Right ventricle myocardium inferior (tissue), 1 donor: ENCODE measurements at regions not wholly inside any gene's neighbourhood (a gene's known extent, or its start where the extent isn't known, plus 50 kb on each side); places are given as distances from the start of the nearest gene placed in this dataset.

Experiments
- ATAC-seq: fragments of 200-7000 bp; cut with Tn5 transposase; one replicate; pipeline ENCODE4 v1.9.1; 2020; ENCODE audit warnings: mild to moderate bottlenecking, moderate library complexity
- DNase-seq: peaks from one replicate; pipeline ENCODE4 v3.0.0; 2021; ENCODE audit errors: missing footprints
- intact Hi-C: fragments of 100-400 bp; cut with DNase I; formaldehyde crosslinking; loops from one replicate; pipeline ENCODE4 v1.11.0; 2022
- donor health status: DM: no; HTN: yes; CAD: no; lungs with severe emphysema.

DNA sequence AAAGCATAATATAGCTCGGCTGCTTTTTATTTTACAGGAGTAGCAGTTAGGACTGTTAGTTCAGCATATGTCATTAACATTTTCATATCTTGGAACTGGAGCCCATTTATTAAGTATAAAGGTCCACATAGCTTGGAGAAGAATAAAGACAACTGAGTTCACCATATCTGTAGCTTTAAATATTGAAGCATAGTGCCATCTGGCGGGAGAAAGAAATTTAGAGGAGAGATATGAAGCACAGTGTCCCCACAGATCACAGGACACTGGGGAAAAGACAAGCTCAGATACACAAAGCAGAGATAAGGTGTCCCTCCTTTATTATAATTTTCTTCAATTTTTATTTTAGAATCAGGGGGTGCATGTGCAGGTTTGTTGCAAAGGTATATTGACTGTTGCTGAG, 104.7 kb upstream of the FREM2 start:
- peak; percentile 67 for ATAC-seq
- intact Hi-C loops = loop anchor here (5.0 kb wide), 1 partner anchor 940 kb away; no protein-coding TSS in a partner anchor
- DNase-seq = no peak

DNA sequence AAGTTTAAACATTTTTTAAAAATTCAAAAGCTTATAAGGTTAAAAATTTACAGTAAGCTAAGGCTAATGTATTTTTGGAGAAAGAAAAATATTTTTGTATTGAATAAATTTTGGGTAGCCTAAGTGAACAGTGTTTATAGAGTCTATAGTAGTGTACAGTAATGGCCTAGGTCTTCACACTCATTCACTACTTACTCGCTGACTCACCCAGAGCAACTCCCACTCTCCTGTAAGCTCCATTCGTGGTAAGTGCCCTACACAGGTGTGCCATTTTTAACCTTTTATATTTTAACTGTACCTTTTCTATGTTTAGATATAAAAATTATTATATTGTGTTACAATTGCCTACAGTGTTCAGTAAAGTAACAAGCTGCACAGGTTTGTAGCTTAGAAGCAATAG, 96.6 kb upstream of the FREM2 start:
- no peak for ATAC-seq
- intact Hi-C loops = no loop called here
- no peak for DNase-seq

DNA sequence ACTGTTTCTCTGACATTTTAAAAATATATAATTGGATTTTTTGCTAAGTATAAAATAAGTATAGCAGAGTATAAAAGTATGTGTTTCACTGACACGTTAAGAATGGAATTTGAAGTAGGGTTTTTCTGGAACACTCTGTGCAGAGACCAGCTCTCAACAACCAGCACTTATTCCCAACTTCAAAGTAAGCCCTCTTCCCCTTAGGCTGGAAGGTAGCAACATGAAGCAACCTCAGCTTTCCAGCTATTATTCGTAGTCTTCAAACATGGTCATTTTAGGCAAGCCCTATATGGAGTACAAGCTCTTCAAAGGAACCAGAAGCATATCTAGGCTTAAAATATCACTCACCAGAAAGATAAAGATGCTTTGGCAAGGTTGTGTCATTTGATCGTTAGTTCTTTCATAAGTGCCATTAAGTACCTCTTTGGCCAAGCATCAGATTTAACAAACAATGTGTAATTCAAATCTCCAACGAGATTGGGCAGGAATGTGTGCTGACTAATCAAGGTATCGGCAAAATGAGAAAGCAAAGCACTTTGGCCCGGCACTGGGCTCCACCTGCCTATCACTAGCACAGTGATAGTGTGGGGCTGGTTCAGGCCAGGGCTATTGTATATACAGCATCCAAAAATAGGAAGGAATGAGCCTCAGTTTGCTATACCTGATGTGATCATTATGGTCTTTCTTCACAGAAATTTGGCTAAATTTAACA, 95.9 kb upstream of the FREM2 start:
- DNase-seq = no peak
- intact Hi-C loops = no loop called here
- ATAC-seq = peak; percentile 72

DNA sequence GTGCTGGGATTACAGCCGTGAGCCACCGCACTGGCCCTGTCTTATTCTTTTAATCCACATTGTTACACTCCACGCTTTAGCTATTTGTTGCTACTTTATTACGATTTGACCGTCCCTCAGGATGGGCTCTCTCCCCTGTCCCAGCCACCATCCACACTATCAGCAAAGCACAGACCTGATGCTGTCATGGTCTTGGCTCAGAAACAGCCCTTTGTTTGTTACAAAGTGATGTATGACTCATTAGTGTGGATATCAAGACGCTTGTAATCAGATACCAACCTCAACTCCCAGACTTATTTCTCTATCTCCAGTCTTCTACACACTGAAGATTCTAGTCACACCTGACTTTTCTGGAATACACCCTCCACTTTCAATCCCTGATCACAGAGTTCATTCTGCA, 84.6 kb upstream of the FREM2 start:
- ATAC-seq (no peak), DNase-seq (no peak)
- intact Hi-C loops = no loop called here

DNA sequence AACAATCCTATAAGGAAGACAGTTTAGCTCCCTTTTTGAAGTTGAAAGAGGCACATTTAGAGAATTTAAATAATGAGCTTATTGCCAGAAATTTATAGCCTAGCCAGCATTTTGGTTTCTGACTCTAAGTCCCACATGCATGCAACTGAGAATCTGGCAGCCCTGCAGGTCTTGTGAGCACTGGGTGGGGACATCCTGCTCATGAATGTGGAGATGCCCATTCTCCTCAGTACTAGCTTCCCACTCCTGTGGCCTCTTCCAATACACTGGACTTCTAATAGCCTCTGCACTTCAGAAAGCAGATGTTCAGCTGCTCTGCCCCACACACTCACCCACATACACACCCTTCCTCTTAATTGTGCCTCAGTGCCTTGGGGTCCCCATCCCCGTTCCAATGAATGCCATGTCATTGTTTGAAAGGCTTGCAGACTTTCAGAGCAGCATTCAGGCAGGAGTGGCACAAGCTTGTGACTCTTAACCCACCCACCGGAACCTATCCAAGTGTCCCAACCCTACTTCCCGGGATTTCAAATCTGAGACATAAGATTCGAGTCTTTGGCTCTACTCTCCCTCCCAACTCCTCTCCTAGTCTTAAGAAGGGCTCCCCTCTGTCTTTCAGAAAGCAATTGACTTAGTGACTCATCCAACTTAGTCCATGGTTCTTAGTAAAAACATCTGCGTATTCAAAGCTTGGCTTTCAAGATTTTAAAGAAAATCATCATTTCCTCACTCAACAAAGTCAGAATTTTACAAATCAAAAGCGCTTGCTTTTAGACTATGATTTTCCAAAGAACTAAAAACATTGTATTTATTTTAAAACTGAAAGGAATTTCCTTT, 80.0 kb upstream of the FREM2 start:
- no peak for DNase-seq
- intact Hi-C loops = no loop called here
- ATAC-seq = no peak

DNA sequence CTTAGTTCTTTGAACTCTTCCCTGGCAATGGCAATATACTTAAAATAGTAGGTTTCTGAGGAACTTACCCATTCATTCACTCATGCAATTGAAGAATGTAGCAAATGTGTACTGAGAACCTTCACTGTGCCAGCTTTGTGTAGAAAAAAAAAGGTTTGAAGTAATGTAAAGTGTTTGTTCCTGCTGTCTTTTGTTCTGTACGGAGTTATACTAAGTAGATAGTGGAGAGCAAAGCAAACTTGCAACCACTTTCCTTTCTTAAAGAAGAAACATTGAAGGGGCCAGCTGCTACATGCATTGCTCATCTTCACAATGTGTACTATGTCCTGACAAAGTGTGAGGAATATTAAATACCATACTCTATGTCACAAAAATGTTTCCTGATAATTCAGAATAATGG, 68.9 kb upstream of the FREM2 start:
- DNase-seq (no peak), ATAC-seq (no peak)
- intact Hi-C loops = no loop called here

DNA sequence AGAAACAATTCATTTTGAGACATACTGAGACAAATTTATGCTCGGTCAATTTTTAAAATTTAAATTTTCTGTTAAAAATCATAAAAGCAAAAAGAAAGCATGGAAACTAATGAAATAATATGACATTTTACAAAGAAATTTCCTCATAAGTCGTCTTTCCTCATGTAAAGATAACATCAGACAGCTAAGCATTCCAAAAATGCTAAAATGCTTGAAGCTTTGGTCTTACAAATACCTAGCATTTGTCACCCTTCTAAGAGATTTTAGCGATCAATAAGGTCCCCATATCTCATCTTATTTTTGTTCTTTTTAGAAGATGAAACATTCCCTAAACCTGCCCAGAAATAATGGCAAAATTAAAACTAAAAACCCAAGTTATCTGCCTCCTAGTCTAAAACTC, 68.5 kb upstream of the FREM2 start:
- no peak for ATAC-seq
- DNase-seq = no peak
- intact Hi-C loops = no loop called here

DNA sequence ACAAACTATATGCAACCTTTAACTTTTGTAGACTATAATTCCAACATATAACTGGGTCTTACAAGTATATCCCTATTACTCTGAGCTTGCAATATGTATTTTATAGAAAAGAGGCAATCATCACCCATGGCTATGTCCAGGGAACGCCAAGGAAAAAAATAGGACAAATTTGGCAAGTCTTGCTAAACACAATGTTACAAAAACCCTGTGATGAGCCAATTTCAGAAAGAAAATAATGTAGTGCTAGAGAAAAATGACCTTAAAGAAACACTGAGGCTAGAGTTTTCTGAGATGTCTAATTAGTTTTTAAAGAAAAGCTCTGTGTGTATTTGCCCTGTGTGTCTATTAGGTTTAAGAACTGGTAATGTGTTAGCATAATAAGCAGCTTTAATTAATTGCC, 68.0 kb upstream of the FREM2 start:
- ATAC-seq (no peak), DNase-seq (no peak)
- intact Hi-C loops = no loop called here

DNA sequence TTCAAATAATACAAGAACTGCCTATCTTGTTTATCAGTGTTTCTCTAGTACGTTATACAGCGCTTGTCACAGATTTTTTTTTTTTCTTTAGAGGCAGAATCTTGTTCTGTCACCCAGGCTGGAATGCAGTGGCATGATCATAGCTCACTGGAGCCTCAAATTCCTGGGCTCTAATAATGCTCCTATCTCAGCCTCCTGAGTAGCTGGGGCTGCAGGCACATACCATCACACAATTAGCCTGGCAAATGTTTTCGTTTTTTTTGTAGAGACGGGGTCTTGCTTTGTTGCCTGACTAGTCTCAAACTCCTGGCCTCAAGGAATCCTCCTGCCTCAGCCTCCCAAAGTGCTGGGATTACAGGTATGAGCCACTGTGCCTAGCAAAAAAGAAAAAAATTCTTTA, 66.0 kb upstream of the FREM2 start:
- ATAC-seq (no peak), DNase-seq (no peak)
- intact Hi-C loops = no loop called here

DNA sequence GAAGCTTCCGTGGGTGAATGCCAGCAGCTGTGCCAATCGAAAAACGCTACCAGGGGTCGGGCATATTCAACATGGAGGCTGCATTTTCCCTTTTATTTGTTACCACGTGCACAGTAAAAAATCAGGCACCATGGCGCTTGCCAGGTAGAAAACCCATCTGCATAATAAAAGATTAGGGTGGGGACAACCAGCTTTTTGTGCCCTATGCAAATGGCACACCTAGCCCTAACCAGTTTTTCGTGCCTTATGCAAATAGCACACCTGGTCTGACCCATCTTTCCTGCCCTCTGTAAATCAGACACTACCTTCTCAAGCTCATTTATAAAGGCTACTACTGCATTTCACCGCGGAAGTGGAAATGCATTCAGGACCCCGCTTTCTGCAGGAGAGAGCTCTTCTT, 62.1 kb upstream of the FREM2 start:
- DNase-seq (no peak), ATAC-seq (no peak)
- intact Hi-C loops = no loop called here

DNA sequence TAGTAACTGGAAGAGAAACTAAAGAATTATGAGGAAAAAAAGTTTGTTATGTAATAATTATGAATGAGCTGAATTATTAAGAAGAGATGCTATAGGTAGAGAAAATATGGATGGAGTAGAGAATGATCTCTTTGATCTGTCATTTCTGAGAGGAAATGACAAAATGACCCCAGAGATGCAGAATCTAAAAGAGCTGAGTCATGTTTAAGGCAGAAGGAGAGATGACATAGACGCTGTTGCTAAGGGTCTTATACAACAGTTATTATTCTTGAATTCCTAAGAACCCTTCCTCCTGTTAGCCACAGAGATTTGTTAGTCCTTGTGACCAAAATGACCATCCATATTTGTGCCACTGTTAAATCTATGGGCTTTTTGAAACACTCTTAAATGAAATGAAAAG, 58.3 kb upstream of the FREM2 start:
- DNase-seq (no peak), ATAC-seq (no peak)
- intact Hi-C loops = no loop called here

DNA sequence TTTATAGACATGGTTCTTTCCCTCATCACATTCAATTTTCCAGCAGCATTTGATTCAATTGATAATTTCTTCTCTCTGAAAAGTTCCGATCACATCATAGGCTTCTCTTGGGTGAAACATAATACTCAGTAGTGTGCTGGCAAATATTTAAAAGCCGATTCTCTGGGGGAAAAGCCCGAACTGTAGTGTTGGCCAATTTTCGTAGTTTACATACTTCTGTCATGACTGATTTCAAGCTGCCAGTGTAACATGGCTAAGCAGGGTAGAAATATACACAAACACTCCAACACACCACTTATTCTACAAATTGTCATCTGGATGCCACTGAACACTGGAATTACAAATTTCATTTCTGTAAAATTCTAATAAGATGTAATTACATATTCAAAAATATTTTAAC, 56.1 kb upstream of the FREM2 start:
- intact Hi-C loops = no loop called here
- ATAC-seq = no peak
- no peak for DNase-seq

DNA sequence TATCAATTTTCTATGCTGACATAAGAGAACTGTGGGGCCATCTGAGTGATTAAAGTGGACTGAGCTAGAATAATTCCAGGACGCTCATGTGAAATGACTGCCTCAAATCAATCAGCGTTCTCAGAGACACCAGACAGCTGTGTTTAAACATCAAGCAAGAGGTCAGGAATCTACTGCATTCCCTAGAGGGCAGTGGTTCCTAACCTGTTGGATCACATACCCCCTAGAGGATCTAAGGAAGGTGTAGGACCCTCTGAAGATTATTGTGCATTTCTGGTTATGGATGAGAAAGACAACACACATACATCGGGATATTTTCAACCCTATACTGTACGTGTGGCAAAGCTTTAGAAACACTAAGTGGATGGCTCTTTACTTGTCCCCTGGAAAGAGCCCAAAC, 51.8 kb upstream of the FREM2 start:
- ATAC-seq (no peak), DNase-seq (no peak)
- intact Hi-C loops = no loop called here

DNA sequence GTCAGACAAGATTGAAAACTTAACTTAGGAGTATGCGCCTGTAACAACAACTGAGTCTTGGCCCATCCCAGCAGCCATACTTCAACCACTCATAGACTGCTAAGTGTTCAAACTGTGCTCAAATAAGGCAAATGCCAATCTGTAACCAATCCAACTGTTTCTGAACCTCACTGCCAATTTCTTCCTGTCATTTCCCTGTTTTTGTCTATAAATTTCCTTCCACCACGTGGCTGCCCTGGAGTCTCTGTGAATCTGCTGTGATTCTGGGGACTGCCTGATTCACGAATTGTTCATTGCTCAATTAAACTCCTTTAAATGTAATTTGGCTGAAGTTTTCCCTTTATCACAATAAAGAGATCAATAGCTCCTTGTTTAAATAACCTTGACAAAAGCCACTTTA, 50.8 kb upstream of the FREM2 start:
- DNase-seq (no peak), ATAC-seq (no peak)
- intact Hi-C loops = no loop called here

DNA sequence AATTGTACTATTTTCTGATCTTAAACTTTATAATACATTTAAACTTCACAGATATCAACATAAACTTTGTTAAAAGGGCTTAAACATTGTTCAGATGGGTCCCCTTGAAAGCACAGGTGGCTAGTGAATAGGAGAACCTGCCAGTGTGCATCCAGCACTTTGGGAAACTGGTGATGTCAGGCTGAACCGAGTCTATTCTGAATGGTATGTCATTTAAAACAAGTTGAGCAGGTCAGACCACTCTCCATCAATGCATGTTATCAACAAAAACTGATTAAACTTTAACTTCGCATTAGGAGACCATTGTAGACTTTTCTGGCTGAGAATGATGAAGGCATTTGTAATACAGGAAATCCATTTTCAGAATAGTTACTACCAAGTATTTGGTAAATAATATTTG, 50.1 kb upstream of the FREM2 start:
- intact Hi-C loops = no loop called here
- ATAC-seq (no peak), DNase-seq (no peak)
